Stimulated activated CD4-positive, alpha-beta T cell treated with anti-CD3 and anti-CD28 coated beads, Interleukin-1b, Interleukin-23, amount 100 ng/mL, for 48 hours (primary cell): ENCODE measurements at regions not wholly inside any gene's neighbourhood (a gene's known extent, or its start where the extent isn't known, plus 50 kb on each side); places are given as distances from the start of the nearest gene placed in this dataset.
"Not testable (repeated sequence)": the region's sequence is repeated elsewhere in the genome, so short reads cannot be mapped to it uniquely, and the experiment has no call there.

ENCODE experiments used
- DNase-seq: peaks from one replicate; pipeline ENCODE4 v3.0.0-alpha.2; 2020

DNA sequence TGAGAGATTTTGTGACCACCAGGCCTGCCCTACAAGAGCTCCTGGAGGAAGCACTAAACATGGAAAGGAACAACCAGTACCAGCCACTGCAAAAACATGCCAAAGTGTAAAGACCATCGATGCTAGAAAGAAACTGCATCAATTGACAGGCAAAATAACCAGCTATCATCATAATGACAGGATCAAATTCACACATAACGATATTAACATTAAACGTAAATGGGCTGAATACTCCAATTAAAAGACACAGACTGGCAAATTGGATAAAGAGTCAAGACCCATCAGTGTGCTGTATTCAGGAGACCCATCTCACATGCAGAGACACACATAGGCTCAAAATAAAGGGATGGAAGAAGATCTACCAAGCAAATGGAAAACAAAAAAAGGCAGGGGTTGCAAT is 182.4 kb downstream of the PRELID2 start:
- DNase-seq: not testable (repeated sequence)

DNA sequence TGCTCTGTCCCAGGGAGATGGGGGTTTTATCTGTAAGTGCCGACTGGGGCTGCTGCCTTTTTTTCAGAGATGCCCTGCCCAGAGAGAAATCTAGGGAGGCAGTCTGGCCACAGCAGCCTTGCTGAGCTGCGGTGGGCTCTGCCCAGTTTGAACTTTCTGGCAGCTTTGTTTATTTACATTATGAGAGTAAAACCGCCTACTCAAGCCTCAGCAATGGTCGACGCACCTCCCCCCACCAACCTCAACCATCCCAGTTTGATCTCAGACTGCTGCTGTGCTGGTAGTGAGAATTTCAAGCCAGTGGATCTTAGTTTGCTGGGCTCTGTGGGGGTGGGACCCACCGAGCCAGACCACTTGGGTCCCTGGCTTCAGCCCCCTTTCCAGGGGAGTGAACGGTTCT is 188.0 kb downstream of the PRELID2 start:
- not testable (repeated sequence) for DNase-seq

DNA sequence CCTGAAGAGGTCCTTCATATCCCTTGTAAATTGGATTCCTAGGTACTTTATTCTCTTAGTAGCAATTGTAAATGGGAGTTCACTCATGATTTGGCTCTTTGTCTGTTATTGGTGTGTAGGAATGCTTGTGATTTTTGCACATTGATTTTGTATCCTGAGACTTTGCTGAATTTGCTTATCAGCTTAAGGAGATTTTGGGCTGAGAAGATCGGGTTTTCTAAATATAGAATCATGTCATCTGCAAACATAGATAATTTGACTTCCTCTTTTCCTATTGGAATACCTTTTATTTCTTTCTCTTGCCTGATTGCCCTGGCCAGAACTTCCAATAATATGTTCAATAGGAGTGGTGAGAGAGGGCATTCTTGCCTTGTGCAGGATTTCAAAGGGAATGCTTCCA is 191.9 kb downstream of the PRELID2 start:
- not testable (repeated sequence) for DNase-seq

DNA sequence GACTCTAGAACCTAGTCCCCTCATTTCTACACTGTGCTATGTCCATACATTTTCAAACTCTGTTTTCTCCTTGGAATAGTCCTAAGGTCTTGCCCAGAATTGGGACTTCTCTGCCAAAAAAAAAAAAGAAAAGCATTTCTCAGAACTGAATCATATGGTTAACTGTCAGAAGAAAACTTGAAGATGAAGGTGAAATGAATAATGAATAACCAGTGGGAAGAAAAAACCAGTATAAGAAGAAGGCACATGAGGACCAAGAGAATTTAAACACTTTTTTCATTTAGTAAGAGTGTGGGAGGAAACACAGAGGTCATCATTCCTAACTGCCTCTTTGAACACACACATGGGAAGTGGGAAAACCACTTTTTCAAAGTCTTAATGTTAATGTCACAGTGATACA is 197.7 kb downstream of the PRELID2 start:
- DNase-seq: no peak

DNA sequence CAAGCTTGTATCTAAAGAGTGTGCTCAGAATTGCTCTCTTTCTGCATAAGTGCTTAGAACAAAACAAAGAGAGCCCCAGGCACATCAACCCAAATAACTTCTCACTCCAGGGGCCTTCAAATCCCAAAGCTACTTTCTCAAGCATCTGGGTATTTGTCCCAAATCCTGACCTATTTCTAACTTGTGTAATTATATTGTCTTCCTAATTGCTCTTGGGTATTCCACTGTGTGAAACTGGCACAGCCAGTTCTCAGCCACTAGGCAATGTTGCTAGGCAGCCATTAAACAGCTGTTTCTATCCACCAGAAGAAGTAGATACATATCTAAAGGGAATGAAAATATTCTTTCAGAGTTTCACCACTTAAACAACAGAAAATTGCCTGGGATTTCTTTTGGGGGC is 198.8 kb downstream of the PRELID2 start:
- DNase-seq: no peak

DNA sequence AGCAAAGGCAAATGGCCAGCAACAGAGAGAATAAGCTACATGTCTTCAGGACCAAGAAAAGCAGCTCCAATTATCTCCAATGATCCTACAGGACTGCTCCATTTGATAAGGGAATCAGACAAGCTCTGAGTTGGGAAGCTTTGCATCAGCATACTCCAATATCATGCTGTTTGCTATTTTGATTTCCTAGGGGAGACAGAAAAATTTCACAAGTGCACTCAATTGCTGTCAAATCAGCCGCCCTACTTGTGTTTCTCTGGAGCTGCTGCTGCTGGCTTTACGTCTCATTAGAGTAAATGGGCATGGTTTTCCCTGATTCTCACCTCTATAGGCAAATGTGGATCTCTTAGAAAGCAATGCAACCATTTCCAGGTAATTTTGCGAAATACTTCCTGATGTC is 201.7 kb downstream of the PRELID2 start:
- no peak for DNase-seq

DNA sequence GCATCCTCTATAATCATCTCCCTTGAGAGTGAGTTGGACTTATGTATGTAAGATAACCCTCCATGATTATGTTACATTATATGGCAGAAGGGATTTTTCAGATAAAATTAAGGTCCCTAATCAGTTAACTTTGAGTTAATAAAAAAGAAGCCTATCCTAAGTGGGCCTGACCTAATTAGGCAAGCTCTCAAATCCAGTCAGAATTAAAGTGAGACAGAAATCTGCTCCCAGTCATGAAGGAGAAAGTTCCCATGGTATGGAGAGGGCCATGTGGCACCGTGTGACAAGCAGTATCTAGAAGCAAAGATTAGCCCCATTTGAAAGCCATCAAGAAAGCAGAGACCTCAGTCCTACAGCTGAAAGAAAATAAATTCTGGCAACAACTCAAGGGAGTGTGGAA is 202.4 kb downstream of the PRELID2 start:
- no peak for DNase-seq

DNA sequence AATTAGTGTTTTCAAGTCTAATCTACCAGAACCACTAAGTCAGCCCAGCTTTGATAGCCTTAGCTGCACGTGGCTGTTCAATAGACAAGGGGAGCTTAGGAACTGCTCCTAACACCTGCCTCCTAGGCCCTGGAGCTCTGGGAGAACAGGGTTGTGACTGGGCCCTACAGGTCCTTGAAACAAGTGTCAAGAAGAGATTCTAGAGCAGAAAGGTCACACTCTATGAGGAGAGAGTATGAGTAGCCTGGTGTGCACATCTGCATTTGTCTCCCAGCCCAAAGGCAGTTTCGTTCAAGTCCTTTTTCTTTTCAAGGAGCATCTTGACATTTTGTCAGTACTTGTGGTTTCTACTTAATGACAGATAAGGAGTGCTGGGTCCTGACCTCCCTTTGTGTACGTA is 206.1 kb downstream of the PRELID2 start:
- DNase-seq: no peak

DNA sequence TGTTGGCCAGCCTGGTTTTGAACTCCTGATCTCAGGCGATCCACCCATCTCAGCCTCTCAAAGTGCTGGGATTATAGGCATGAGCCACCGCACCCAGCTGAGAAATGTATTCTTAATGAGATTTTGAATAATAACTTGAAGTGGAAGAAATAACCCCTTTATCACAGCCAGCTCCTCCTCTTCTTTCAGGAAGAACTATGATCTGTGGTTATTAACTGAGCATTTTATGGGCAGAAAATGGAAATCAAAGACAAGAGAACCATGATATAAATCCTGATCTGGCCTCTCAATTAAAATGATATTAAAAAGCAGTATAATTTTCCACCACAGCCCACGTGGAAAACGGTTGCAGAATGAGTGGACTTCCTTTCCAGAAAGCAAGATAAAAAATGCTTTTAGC is 206.6 kb downstream of the PRELID2 start:
- no peak for DNase-seq

DNA sequence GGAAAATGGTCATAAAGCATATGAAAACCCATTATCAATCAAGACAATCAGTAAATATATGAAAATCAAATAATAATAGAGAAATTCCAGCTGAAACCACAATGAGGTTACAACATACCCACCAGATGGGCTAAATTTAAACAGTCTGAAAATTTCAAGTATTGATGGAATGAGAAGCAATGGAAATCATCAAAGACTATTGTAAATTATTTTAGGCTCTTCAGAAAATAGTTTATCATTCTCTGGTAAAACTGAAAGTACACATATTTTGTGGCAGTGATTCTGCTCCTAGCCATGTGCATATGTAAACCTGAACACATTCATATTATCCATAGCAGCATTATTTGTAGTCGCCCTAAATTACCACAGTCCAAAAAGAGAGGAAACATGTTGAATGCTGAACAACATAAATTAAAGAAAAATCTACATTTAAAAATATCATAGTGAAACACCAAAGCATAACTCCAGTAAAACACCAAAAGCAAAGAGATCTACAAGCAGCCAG is 215.3 kb downstream of the PRELID2 start:
- no peak for DNase-seq

DNA sequence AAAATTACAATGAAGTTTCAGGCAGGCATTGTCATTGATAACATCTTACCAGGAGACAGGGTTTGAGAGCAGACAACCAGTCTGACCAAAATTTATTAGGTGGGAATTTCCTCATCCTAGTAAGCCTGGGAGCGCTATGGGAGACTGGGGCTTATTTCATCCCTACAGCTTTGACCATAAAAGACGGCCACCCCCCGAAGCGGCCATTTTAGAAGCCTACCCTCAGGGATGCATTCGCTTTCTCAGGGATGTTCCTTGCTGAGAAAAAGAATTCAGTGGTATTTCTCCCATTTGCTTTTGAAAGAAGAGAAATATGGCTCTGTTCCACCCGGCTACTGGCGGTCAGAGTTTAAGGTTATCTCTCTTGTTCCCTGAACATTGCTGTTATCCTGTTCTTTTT is 218.4 kb downstream of the PRELID2 start:
- not testable (repeated sequence) for DNase-seq

DNA sequence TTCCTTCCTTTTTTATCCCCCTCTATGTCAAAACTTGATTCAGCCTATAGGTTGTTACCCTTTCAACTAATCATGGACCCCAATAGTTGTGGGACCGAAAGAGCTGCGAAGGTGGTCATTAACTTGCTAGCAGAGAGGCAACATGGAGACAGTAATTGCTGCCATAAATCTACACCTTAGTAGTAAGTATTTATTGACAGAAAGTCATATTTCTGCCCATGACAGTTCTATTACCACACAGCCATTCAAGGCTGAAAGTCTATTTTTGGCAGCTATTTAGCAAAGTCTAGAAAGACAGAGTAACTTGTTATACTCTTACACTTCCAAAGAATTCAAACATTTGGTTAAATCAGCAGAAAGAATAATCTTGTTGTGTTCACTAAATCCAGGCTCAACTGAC is 236.2 kb downstream of the PRELID2 start:
- DNase-seq: no peak

DNA sequence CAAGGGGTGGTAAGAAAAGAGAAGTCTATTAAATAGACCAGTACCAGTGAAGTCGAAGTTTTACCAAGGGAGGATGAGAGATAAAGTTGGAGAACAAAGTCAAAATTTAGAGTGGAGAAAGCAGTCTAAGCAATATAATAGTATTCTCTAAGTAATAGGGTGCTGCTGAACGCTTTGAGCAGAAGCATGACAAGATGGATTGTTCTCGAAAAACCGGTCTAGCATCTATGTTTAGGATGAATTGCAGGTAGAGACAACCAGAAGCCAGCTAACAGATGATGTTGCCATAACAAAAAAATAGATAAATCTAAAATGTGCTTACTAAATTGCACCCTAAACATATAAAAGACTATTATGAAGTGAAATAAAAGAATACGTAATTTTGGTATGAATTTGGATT is 237.0 kb downstream of the PRELID2 start:
- no peak for DNase-seq

DNA sequence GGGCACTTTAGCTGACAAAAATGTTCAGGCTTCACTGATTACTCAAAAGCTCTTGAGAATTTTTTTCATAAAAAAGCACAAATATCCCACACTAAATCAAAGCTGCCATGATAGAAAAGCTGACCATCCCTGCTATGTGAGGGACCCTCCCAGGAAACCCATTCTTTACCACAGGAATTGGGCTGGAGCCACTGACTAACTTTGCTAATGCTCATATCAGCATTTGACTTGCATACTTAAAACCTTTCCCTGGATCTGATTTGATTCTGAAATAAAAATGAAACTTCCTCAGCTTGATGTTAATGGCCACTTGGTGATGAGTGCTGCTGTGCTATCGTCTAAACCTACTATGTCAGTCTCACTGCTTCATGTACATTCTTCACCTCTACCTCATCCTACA is 243.6 kb downstream of the PRELID2 start:
- DNase-seq: no peak

DNA sequence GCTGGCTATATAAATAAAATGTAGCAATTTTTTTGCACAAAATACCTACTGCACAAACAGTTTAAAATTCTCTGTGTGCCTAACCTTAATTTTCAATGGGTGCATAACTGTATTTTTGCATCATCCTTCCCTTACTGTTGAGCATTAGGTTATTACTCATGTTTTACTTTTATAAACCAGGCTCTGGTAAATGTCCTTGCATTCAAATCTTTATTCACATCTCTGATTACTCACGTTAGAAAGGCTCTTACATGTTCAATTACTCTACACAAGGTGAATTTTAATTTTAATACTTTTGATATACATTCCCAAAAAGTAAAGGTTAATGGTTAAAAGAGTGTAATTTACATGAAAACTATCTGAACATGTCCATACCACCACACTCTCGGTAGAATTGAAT is 246.1 kb downstream of the PRELID2 start:
- no peak for DNase-seq

DNA sequence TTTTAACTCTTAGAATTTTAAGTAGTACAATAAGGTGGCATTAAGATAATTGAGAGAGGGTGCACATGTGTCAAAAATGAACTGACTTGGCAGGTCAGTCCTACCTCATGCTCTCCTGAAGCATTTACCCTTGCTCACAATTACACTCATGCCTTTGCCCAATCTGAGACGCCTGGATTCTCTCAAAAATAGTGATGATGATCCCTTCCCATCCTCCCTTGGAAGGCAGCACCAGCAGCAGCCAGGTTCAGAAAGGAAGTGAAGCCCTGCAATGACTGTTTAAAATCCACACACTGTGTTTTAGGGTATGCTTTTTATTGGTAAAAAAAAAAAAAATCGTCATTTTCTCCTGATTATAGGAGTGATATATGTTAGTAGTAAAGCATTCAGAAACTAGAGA is 246.6 kb downstream of the PRELID2 start:
- DNase-seq: no peak

DNA sequence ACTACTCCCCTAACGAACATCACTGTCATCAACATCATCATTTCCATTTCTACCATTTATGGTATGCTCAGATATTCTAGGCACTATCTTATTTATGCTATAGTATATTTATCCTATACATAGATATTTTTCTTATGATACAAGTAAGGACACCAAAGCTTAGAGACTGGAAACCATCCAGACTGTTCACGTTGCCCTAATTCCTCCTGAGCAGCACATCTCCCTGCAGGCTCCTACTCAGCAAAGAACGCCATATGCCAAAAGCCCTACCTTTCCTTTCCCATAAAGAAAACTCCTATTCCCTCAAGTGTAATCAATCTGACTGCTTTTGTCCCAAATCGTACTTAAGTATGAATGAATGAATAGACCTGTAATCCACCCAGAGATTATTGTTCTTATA is 247.0 kb downstream of the PRELID2 start:
- no peak for DNase-seq

DNA sequence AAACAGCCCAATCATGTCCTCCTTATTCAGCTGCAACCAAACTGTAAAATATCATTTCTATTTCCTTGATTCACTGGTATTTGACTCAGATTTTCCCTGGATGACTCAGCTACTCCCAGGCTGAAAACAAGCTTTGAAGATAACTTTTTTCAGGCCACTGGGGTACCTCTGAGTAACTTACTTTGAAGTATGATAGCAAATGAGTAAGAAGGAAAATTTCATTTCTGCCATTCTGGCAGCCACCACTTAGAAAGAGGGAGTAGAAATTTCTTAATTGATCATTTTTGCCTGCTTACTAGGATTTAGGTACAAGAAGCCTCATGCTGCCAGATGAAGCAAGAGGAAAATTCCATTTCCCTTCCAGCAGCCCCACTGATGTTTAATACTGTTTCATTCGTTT is 247.4 kb downstream of the PRELID2 start:
- peak; percentile 5 for DNase-seq

DNA sequence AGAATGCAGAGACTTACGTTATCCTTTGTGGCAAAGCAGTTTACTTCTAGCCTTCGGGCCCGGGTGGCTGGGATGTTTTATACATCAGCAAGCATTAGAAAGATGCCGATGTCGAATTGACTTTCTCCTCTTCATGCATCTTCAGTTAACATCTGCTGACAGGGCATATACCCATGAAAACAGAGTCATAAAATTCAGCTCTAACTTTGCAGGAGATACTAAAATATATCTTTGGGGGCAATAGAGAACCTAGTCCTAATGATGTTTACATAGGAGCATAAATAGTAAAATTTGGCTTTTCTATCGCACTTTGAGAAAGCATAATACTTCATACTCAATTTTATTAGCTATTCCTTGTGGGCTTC is 247.9 kb downstream of the PRELID2 start:
- DNase-seq: no peak

DNA sequence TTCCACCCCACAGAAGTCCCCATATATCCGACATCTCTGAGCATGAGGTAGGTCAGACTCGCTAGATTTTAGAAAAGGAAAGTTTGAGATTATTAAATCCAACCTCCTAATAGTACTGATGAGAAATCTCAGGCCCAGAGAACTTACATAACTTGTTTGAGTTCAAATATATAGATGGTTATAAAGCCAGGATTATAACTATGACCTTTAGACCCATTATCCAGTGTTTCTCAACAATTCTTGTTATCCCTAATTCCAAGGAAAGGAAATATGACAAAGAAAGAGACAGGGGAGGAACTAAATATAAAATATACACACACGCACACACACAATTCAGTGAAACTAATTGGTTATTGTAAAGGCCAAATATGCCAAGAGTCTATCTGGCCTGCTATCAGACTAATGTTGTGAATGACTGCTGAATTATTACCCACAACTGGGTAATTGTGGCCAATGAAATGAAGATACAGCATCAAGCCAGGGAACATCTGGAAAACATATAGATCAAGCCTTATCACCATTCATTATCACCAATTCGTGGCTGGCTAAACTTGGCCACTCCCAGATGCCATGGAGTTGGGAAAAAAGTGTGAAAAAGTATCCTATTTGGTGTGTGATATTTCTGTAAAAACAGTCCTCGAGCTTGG is 248.4 kb downstream of the PRELID2 start:
- DNase-seq: no peak

DNA sequence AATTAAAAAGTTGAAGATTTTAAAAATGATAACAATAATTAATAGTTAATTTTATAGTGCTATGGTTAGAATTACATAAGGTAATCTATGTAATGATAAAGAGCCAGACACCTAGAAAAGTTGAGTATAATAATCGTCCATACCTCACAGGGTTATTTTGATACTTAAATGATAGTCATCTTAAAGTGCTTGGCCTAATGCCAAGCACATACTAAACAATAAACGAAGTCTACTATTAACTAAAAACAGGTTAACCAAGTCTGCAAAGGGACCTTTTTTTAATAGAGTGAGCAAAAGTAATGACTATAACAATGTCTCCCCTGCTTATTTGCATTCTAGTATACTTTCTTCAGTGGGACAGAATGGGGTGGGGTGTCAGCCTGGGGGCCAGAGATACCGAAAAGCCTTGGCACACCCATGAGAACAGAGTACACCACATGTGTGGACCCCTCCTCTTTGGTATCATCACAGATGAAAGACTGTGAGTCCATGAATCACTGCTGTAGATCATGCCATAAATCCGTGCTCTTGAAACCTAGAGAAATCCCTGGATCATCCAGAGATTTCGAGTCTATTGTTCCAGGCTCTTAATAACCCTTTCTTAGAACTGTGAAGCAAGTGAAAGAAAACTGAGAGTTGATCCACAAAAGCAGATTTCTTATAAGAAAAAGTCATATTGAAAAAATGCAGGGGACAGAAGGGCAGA is 249.5 kb downstream of the PRELID2 start:
- DNase-seq: no peak

DNA sequence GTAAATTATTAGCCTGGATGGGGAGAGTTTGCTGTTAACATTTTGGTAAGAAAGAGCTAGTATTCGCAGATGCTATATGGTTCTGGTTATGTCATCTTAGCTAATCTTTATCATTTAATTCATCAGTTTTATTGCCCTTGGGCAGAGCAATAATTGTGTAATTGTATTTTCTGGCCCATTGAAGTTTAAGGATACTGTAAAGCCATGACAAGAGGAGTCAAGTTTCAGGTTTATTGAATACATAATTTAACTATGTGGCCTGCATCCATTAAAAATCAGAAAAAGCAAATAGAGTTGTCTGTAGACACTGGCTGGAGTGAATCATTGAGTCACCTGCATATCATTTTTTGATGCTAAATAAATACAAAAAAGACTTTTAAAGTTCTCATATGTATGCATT is 255.8 kb downstream of the PRELID2 start:
- no peak for DNase-seq

DNA sequence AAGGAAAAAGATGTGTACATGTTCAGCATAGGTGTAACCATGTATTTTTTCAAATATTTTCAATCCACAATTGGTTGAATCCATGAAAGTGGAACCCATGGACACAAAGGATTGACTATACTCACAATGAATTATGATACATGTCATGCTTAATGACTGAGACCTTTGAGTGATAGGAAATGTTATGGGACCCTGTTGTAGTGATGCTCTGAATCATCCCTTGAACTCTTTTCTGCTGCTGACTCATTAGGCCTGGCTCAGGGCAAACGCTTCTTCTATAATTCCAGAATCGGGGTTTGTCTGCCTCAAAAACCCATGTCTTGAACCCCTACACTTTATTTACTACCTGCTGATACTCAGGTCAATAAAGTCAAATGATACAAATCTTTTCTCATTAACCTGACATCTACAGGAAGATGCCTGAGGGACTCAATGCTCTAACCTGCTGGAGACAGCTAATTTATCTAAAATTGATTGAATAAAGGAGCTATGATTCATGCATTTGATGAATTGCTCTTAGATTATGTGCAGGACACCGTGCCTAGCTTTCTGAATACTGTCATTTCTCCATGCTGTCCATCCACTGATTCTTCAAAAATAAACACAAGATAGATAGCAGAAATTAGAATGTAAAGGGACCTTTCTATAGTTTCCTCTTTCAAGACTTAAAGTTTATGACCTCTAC is 260.1 kb downstream of the PRELID2 start:
- DNase-seq: no peak

DNA sequence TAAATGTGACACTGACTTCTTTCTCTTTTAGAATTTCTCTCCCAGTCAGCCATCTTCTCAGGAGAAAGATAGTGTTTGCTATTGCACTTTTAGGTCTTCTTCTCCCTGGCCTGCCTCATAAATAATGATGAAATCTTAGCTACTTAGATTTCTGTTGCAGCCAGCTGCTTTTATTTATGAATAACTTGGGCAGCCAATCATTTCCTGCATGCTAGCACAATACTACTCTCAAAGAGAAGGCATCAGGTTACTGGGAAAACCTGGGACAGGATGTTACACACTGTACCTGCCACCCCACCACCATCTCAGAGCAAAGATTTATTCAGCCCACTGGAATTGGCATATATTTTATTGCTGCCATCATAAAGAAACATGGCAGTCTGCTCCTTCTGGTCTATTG is 266.6 kb downstream of the PRELID2 start:
- DNase-seq: no peak
